OCI-LY7 (cell line): ENCODE measurements at regions not wholly inside any gene's neighbourhood (a gene's known extent, or its start where the extent isn't known, plus 50 kb on each side); places are given as distances from the start of the nearest gene placed in this dataset.

ENCODE experiments used
- EZH2phosphoT487 ChIP-seq: fragments of 200-600 bp; sonication (generic); IDR thresholded peaks from 2 replicates; pipeline ENCODE4 v1.6.1; 2018; ENCODE audit warnings: low read depth, borderline replicate concordance, mild to moderate bottlenecking, mixed run types, antibody characterized with exemption, low read length, moderate library complexity, mixed read lengths
- TF ChIP-seq, protein P1 (sequence below): fragments of 200-600 bp; sonication (generic); conservative IDR thresholded peaks from 2 replicates; pipeline ENCODE4 v1.5.1; 2014; ENCODE audit warnings: mild to moderate bottlenecking, antibody characterized with exemption, low read length, moderate library complexity, mixed read lengths

DNA sequence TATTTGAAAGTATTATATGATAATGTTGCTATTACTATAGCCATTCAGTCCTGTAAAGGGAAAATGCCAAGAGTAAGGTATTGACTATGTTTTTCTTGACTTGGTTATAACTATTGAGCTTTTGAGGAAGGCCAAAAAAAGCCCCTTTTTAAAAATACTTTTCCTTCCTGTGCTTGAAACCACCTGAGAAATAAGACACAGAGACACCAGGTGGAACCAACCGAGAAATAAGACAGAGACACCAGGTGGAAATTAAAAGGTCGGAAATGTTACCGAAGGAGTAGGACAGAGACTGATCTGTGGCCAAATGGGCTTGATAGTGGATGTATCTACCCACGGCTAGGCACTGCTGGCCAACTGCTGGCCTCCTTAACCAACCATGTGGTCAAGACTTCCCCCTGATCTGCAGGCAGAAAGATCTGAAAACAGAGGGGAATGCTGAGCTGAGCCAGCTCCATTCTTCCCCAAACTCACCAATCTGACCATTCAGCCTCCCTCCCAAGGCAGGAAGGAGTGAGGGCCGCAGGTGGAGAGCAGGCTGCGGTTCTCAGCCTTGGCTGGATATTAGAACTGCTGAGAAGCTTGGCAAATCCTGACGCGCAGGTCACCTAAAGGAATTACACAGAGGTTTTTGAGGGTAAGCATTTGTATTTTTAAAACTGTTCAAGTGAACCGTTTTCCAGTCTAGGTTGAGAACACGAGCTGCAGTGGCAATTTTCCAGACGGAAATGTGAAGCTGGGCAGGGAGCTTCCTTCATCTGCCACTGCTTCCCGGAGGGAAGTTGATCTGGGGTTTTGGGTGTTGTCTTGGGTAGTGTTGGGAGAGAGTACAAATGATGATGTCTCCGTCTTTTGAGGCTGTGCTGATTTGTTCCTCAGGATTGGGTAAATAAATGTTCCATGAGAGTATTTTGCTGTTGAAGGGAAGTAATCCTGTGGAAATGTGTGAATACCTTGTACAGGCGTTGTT, 121.7 kb upstream of the EXOC2 start:
- TF ChIP-seq, protein P1, sequence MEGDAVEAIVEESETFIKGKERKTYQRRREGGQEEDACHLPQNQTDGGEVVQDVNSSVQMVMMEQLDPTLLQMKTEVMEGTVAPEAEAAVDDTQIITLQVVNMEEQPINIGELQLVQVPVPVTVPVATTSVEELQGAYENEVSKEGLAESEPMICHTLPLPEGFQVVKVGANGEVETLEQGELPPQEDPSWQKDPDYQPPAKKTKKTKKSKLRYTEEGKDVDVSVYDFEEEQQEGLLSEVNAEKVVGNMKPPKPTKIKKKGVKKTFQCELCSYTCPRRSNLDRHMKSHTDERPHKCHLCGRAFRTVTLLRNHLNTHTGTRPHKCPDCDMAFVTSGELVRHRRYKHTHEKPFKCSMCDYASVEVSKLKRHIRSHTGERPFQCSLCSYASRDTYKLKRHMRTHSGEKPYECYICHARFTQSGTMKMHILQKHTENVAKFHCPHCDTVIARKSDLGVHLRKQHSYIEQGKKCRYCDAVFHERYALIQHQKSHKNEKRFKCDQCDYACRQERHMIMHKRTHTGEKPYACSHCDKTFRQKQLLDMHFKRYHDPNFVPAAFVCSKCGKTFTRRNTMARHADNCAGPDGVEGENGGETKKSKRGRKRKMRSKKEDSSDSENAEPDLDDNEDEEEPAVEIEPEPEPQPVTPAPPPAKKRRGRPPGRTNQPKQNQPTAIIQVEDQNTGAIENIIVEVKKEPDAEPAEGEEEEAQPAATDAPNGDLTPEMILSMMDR = no peak
- TF ChIP-seq EZH2phosphoT487 = no peak
